CD14-positive monocyte (primary cell): ENCODE measurements at regions not wholly inside any gene's neighbourhood (a gene's known extent, or its start where the extent isn't known, plus 50 kb on each side); places are given as distances from the start of the nearest gene placed in this dataset.

Experiments
- DNase-seq, 3 donors: peaks; one replicate each; pipeline ENCODE4 v3.0.0-alpha.2; 2011 to 2022
- H2AFZ ChIP-seq: 2 replicates; pipeline ENCODE4 v1.6.0; 2012; ENCODE audit warnings: mild to moderate bottlenecking, low read depth, low read length, inconsistent platforms; ENCODE audit not compliant: insufficient read depth, poor library complexity, severe bottlenecking
- H3K27ac ChIP-seq, 2 donors: 1 replicate in 1 of 2; 2 replicates in 1 of 2; pipeline ENCODE4 v1.5.1; 2012 to 2013; ENCODE audit warnings: low read length in 2 of 2, control low read depth in 1 of 2, inconsistent platforms in 1 of 2, low read depth in 1 of 2, mild to moderate bottlenecking in 1 of 2
- H3K27me3 ChIP-seq, 2 donors: one replicate each; pipeline versions ENCODE4 v1.6.0 to v1.6.1; 2011 to 2013; ENCODE audit warnings: low read length in 2 of 2; ENCODE audit not compliant: control insufficient read depth in 2 of 2, insufficient read depth in 2 of 2
- H3K36me3 ChIP-seq, 2 donors: replicated peaks in 1 of 2; 1 replicate in 1 of 2; 2 replicates in 1 of 2; pipeline versions ENCODE4 v1.5.1 to v1.6.1; 2012 to 2013; ENCODE audit warnings: low read length in 2 of 2, control low read depth in 1 of 2, inconsistent platforms in 1 of 2, mild to moderate bottlenecking in 1 of 2; ENCODE audit not compliant: insufficient read depth in 2 of 2, control insufficient read depth in 1 of 2
- H3K4me1 ChIP-seq, 2 donors: 1 replicate in 1 of 2; 2 replicates in 1 of 2; pipeline versions ENCODE4 v1.5.1 to v1.6.1; 2012 to 2013; ENCODE audit warnings: low read length in 2 of 2, control low read depth in 1 of 2, inconsistent platforms in 1 of 2, mild to moderate bottlenecking in 1 of 2, moderate library complexity in 1 of 2; ENCODE audit not compliant: insufficient read depth in 2 of 2, control insufficient read depth in 1 of 2
- H3K4me2 ChIP-seq: replicated peaks from 2 replicates; pipeline ENCODE3; 2012; ENCODE audit warnings: low read length, moderate library complexity, mild to moderate bottlenecking; ENCODE audit not compliant: poor library complexity, severe bottlenecking; ENCODE audit errors: extremely low read depth
- H3K4me3 ChIP-seq, 3 experiments: fragments of 200-600 bp in 1 of 3; sonication (generic) in 1 of 3; replicated peaks in 1 of 3; 1 replicate in 2 of 3; 2 replicates in 1 of 3; pipeline ENCODE4 v1.5.1; 2011 to 2013; ENCODE audit warnings: low read length in 3 of 3, mild to moderate bottlenecking in 3 of 3, control low read depth in 2 of 3, low read depth in 2 of 3, inconsistent platforms in 1 of 3, moderate library complexity in 1 of 3
- H3K79me2 ChIP-seq: 2 replicates; pipeline ENCODE4 v1.6.0; 2012; ENCODE audit warnings: mild to moderate bottlenecking, control low read depth, inconsistent platforms, low read length, moderate library complexity; ENCODE audit not compliant: insufficient read depth
- H3K9ac ChIP-seq: 2 replicates; pipeline ENCODE4 v1.6.0; 2017; ENCODE audit warnings: low read length, mild to moderate bottlenecking; ENCODE audit not compliant: insufficient read depth, poor library complexity, severe bottlenecking
- H3K9me3 ChIP-seq, 2 donors: replicated peaks in 1 of 2; 1 replicate in 1 of 2; 2 replicates in 1 of 2; pipeline versions ENCODE4 v1.5.1 to v1.6.1; 2012 to 2013; ENCODE audit warnings: low read length in 2 of 2, control low read depth in 1 of 2; ENCODE audit not compliant: control insufficient read depth in 1 of 2, insufficient read depth in 1 of 2
- H4K20me1 ChIP-seq: 2 replicates; pipeline ENCODE4 v1.6.0; 2012; ENCODE audit warnings: mild to moderate bottlenecking, low read length, control low read depth, moderate library complexity; ENCODE audit not compliant: insufficient read depth
- H3K27ac Mint-ChIP-seq, 7 donors: one replicate each; pipeline ENCODE4 v1.8.0; 2020; ENCODE audit warnings: mild to moderate bottlenecking in 7 of 7, mixed read lengths in 7 of 7, moderate library complexity in 6 of 7, inconsistent platforms in 2 of 7
- H3K27me3 Mint-ChIP-seq, 3 donors: one replicate each; pipeline ENCODE4 v1.8.0; 2021 to 2022; ENCODE audit warnings: low read depth in 3 of 3, mild to moderate bottlenecking in 3 of 3, mixed read lengths in 3 of 3, moderate library complexity in 3 of 3, inconsistent platforms in 1 of 3
- H3K36me3 Mint-ChIP-seq, 2 donors: one replicate each; pipeline ENCODE4 v1.8.0; 2020; ENCODE audit warnings: mixed read lengths in 2 of 2, inconsistent platforms in 1 of 2, mild to moderate bottlenecking in 1 of 2
- H3K4me1 Mint-ChIP-seq: one replicate; pipeline ENCODE4 v1.8.0; 2020; ENCODE audit warnings: mild to moderate bottlenecking, mixed read lengths
- H3K4me3 Mint-ChIP-seq, 2 donors: one replicate each; pipeline ENCODE4 v1.8.0; 2020; ENCODE audit warnings: mild to moderate bottlenecking in 2 of 2, mixed read lengths in 2 of 2, moderate library complexity in 1 of 2
- H3K9me3 Mint-ChIP-seq, 7 donors: one replicate each; pipeline ENCODE4 v1.8.0; 2020 to 2022; ENCODE audit warnings: mixed read lengths in 7 of 7, mild to moderate bottlenecking in 6 of 7, moderate library complexity in 6 of 7, inconsistent platforms in 2 of 7
- WGBS: methylation state at CpG from one replicate; pipeline ENCODE4 v1.1.5; 2013; ENCODE audit warnings: missing lambda C conversion rate; ENCODE audit not compliant: insufficient coverage; 5-methylcytosine and 5-hydroxymethylcytosine counted together
- intact Hi-C, 2 donors: fragments of 100-400 bp; cut with micrococcal nuclease; formaldehyde crosslinking; loops; one replicate each; pipeline versions ENCODE4 v1.15.0 to v1.15.1; 2023
- TF ChIP-seq, protein P1 (sequence below): fragments of 200-600 bp; IDR thresholded peaks from one replicate; pipeline ENCODE4 v1.8.0; 2022; ENCODE audit warnings: antibody characterized with exemption, mild to moderate bottlenecking

- TF ChIP-seq, protein P1, sequence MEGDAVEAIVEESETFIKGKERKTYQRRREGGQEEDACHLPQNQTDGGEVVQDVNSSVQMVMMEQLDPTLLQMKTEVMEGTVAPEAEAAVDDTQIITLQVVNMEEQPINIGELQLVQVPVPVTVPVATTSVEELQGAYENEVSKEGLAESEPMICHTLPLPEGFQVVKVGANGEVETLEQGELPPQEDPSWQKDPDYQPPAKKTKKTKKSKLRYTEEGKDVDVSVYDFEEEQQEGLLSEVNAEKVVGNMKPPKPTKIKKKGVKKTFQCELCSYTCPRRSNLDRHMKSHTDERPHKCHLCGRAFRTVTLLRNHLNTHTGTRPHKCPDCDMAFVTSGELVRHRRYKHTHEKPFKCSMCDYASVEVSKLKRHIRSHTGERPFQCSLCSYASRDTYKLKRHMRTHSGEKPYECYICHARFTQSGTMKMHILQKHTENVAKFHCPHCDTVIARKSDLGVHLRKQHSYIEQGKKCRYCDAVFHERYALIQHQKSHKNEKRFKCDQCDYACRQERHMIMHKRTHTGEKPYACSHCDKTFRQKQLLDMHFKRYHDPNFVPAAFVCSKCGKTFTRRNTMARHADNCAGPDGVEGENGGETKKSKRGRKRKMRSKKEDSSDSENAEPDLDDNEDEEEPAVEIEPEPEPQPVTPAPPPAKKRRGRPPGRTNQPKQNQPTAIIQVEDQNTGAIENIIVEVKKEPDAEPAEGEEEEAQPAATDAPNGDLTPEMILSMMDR = no peak
- Mint-ChIP-seq H3K27ac (no peak overlapping the region), H3K36me3 (no peaks in the 10 kb centered on the region), H3K4me1 (no peaks in the 10 kb centered on the region), H3K9me3 (peaks cover 0 to 4% (median 0%) of the 10 kb centered on the region in 7 donors), H3K4me3 (no peak overlapping the region), H3K27me3 (no peaks in the 10 kb centered on the region)
- Histone ChIP-seq H3K4me3 (no peak overlapping the region), H4K20me1 (no peaks in the 10 kb centered on the region), H3K27ac (no peak overlapping the region), H2AFZ (no peak overlapping the region), H3K79me2 (no peaks in the 10 kb centered on the region), H3K4me2 (no peak overlapping the region), H3K36me3 (no peaks in the 10 kb centered on the region), H3K9ac (no peak overlapping the region), H3K27me3 (no peaks in the 10 kb centered on the region), H3K9me3 (no peaks in the 10 kb centered on the region), H3K4me1 (no peaks in the 10 kb centered on the region)
- intact Hi-C loops = no loop called here
- WGBS = no CpG with 5 or more reads among the region's 1 CpG
- DNase-seq = no peak
These were observed 1248.1 kb upstream of the CDH18 start for GRCh38 chr5:21236104-21236503.

DNA sequence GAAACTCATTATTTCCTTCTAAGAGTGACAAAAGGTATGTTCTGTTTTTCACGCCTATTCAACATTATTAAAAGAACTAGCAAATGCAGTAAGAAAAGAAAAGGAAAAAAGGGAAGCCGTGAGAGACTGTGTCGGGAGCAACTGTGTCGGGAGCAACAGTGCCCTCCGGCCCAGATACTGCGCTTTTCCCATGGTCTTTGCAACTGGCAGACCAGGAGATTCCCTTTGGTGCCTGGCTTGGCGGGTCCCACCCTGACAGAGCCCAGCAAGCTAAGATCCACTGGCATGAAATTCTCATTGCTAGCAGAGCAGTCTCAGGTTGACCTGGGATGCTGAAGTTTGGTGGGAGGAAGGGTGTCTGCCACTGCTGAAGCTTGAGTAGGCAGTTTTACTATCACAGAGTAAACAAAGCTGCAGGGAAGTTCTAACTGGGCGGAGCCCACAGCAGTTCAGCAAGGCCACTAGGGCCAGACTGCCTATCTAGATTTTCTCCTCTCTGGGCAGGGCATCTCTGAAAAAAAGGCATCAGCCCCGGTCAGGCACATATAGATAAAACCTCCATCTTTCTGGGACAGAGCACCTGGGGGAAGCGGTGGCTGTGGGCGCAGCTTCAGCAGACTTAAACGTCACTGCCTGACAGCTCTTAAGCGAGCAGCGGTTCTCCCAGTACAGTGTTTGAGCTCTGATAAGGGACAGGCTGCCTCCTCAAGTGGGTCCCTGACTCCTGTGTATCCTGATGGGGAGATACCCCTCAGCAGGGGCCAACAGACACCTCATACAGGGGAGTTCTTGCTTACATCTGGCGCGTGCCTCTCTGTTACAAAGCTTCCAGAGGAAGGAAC, 1237.4 kb upstream of the CDH18 start:
- WGBS = 92% methylated on average over 14 of the region's 16 CpGs
- no peaks in the 10 kb centered on the region for H3K36me3 Mint-ChIP-seq

More for the DNA sequence above, 1237.4 kb upstream of the CDH18 start:
- intact Hi-C loops = no loop called here
- peaks cover 0 to 25% (median 11%) of the 10 kb centered on the region in 7 donors for H3K9me3 Mint-ChIP-seq
- Histone ChIP-seq H3K4me3 (no peak overlapping the region), H3K79me2 (no peaks in the 10 kb centered on the region), H2AFZ (no peak overlapping the region), H3K4me1 (no peaks in the 10 kb centered on the region), H3K9me3 (peaks cover 12 to 13% of the 10 kb centered on the region in 2 donors), H3K27me3 (no peaks in the 10 kb centered on the region), H3K36me3 (no peaks in the 10 kb centered on the region), H4K20me1 (no peaks in the 10 kb centered on the region), H3K4me2 (no peak overlapping the region), H3K9ac (no peak overlapping the region), H3K27ac (no peak overlapping the region)
- DNase-seq = no peak
- TF ChIP-seq, protein P1 = no peak
- no peaks in the 10 kb centered on the region for H3K27me3 Mint-ChIP-seq
- no peaks in the 10 kb centered on the region for H3K4me1 Mint-ChIP-seq
- no peak overlapping the region for H3K27ac Mint-ChIP-seq
- no peak overlapping the region for H3K4me3 Mint-ChIP-seq
